Ishikawa (cell line): ENCODE measurements at regions not wholly inside any gene's neighbourhood (a gene's known extent, or its start where the extent isn't known, plus 50 kb on each side); places are given as distances from the start of the nearest gene placed in this dataset.

Experiments
- CEBPB ChIP-seq: IDR thresholded peaks from 2 replicates; pipeline ENCODE4 v1.6.1; 2012
- CREB1 ChIP-seq: IDR thresholded peaks from 2 replicates; pipeline ENCODE4 v1.6.1; 2012; ENCODE audit warnings: low read depth
- EGR1 ChIP-seq: IDR thresholded peaks from 2 replicates; pipeline ENCODE4 v1.6.1; 2012
- EP300 ChIP-seq: IDR thresholded peaks from 2 replicates; pipeline ENCODE4 v1.6.1; 2012; ENCODE audit warnings: borderline replicate concordance
- FOXM1 ChIP-seq: IDR thresholded peaks from 2 replicates; pipeline ENCODE4 v1.6.1; 2012; ENCODE audit warnings: low read depth, borderline replicate concordance
- MAX ChIP-seq: IDR thresholded peaks from 2 replicates; pipeline ENCODE4 v1.6.1; 2012
- NFIC ChIP-seq: IDR thresholded peaks from 2 replicates; pipeline ENCODE4 v1.6.1; 2012
- RAD21 ChIP-seq: IDR thresholded peaks from 2 replicates; pipeline ENCODE4 v1.6.1; 2012; ENCODE audit warnings: low read depth
- REST ChIP-seq: IDR thresholded peaks from 2 replicates; pipeline ENCODE4 v1.6.1; 2012; ENCODE audit warnings: low read depth, mild to moderate bottlenecking
- TAF1 ChIP-seq: IDR thresholded peaks from 2 replicates; pipeline ENCODE4 v1.6.1; 2012; ENCODE audit warnings: low read depth, mild to moderate bottlenecking
- TCF12 ChIP-seq: IDR thresholded peaks from 2 replicates; pipeline ENCODE4 v1.6.1; 2012; ENCODE audit warnings: low read depth
- TEAD4 ChIP-seq: IDR thresholded peaks from 2 replicates; pipeline ENCODE4 v1.6.1; 2012
- USF1 ChIP-seq: IDR thresholded peaks from 2 replicates; pipeline ENCODE4 v1.6.1; 2012
- YY1 ChIP-seq: IDR thresholded peaks from 2 replicates; pipeline ENCODE4 v1.6.1; 2012; ENCODE audit warnings: low read depth
- ZBTB7A ChIP-seq: IDR thresholded peaks from 2 replicates; pipeline ENCODE4 v1.6.1; 2012; ENCODE audit warnings: low read depth

- no peak for TF ChIP-seq ZBTB7A
- TF ChIP-seq FOXM1, result no peak
- TF ChIP-seq TAF1, result no peak
- TF ChIP-seq TCF12, result no peak
- TF ChIP-seq RAD21, result no peak
- no peak for TF ChIP-seq NFIC
These were observed 58.3 kb upstream of the JDP2 start for GRCh38 chr14:75369506-75369905.

GRCh38 chr14:75370416-75371205, 57.2 kb upstream of the JDP2 start:
- TF ChIP-seq REST (no peak), USF1 (no peak), FOXM1 (no peak), RAD21 (no peak), ZBTB7A (no peak)

GRCh38 chr14:75371297-75371696, 56.5 kb upstream of the JDP2 start:
- no peak for TF ChIP-seq USF1
- no peak for TF ChIP-seq YY1
- TF ChIP-seq TAF1, result no peak
- no peak for TF ChIP-seq TCF12
- no peak for TF ChIP-seq FOXM1
- TF ChIP-seq REST, result no peak
- TF ChIP-seq ZBTB7A, result no peak
- no peak for TF ChIP-seq CREB1
- no peak for TF ChIP-seq NFIC
- no peak for TF ChIP-seq RAD21
- TF ChIP-seq CEBPB, result no peak
- TF ChIP-seq MAX, result no peak
- TF ChIP-seq TEAD4, result no peak
- TF ChIP-seq EP300, result no peak
- TF ChIP-seq EGR1, result no peak

GRCh38 chr14:75372260-75372659, 55.6 kb upstream of the JDP2 start:
- TF ChIP-seq EGR1 (no peak), YY1 (no peak), EP300 (no peak), RAD21 (no peak), FOXM1 (no peak), TEAD4 (no peak), REST (no peak), CEBPB (no peak), ZBTB7A (no peak), NFIC (no peak), MAX (no peak), TCF12 (no peak), TAF1 (no peak)
